Testis (tissue), 2 donors: ENCODE measurements at regions not wholly inside any gene's neighbourhood (a gene's known extent, or its start where the extent isn't known, plus 50 kb on each side); places are given as distances from the start of the nearest gene placed in this dataset.

ENCODE experiments used
- DNase-seq: peaks from one replicate; pipeline ENCODE4 v3.0.0-alpha.2; 2019
- H3K27ac ChIP-seq, 2 donors: fragments of 200-600 bp; sonication (generic); one replicate each; pipeline ENCODE4 v1.5.1; 2019
- H3K27me3 ChIP-seq: fragments of 200-600 bp; sonication (generic); one replicate; pipeline ENCODE4 v1.5.1; 2019
- H3K36me3 ChIP-seq: fragments of 200-600 bp; sonication (generic); one replicate; pipeline ENCODE4 v1.5.1; 2017; ENCODE audit warnings: low read depth; ENCODE audit errors: missing control alignments
- H3K4me1 ChIP-seq: fragments of 200-600 bp; sonication (generic); one replicate; pipeline ENCODE4 v1.5.1; 2019
- H3K4me3 ChIP-seq, 2 donors: fragments of 200-600 bp; sonication (generic); one replicate each; pipeline ENCODE4 v1.5.1; 2017 to 2019
- H3K9me3 ChIP-seq: fragments of 200-600 bp; sonication (generic); one replicate; pipeline ENCODE4 v1.5.1; 2017
- POLR2A ChIP-seq: fragments of 450-650 bp; IDR thresholded peaks from one replicate; pipeline ENCODE4 v1.6.1; 2017; ENCODE audit warnings: antibody characterized with exemption, mild to moderate bottlenecking, moderate library complexity
- WGBS, 2 donors: methylation state at CpG; one replicate each; pipeline ENCODE4 v1.1.5; 2018; 5-methylcytosine and 5-hydroxymethylcytosine counted together
- intact Hi-C: fragments of 100-400 bp; cut with DNase I; formaldehyde crosslinking; loops from one replicate; pipeline ENCODE4 v1.15.1; 2023; ENCODE audit warnings: low total_unique reads
- TF ChIP-seq, protein P1 (sequence below), 3 experiments: fragments of 450-650 bp in 2 of 3; fragments of 200-600 bp in 1 of 3; sonication (generic) in 1 of 3; IDR thresholded peaks; one replicate each; pipeline ENCODE4 v1.5.1; 2016 to 2019; ENCODE audit warnings: antibody characterized with exemption in 3 of 3, mild to moderate bottlenecking in 2 of 3, moderate library complexity in 1 of 3

DNA sequence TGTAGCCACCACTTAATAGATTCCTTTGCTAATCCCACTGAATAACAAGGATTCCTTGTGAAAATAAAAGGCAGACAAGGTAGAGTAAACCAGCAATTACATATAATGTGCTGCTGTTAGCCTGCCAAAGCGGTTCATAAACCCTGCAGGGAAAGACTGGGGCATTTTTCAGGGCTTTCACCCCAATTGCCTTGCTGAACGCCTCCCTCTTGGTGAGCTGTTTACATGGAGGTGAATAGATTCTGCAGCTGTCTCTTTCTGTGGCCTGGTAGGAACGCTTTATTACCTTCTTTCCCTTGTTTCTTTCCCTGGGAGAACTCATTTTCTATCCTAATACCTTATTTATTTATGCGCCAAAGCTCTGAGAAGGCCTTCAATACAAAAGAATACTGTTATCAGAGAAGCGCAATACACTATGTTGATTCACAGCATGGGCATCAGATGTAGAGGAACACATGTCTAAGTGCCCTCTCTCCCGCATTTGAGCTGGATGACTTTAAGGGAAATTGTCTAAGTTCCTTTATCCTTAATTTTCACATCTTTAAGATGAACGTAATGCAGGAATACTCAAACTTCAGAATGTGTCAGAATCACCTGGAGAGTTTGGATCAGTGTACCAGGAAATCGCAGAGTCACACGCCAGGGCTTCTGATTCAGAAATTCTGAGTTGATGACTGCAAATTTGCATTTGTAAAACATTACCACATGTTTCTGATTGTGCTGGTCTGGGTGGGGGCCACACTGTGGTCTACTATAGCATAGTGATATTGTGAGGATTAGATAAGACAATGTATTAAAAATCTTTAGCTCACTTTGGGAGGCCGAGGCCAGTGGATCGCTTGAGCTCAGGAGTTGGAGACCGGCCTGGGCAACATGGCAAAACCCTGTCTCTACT, 1203.8 kb downstream of the SORCS3 start:
- no peak for DNase-seq
- no peak overlapping the region for H3K4me3 ChIP-seq
- H3K9me3 ChIP-seq, result no peaks in the 10 kb centered on the region
- H3K27me3 ChIP-seq, result no peaks in the 10 kb centered on the region
- H3K36me3 ChIP-seq, result no peaks in the 10 kb centered on the region
- no peak overlapping the region for H3K27ac ChIP-seq
- intact Hi-C loops, result no loop called here
- WGBS, 2 donors, result 85 to 88% methylated on average over 12 of the region's 12 CpGs
- TF ChIP-seq, protein P1, sequence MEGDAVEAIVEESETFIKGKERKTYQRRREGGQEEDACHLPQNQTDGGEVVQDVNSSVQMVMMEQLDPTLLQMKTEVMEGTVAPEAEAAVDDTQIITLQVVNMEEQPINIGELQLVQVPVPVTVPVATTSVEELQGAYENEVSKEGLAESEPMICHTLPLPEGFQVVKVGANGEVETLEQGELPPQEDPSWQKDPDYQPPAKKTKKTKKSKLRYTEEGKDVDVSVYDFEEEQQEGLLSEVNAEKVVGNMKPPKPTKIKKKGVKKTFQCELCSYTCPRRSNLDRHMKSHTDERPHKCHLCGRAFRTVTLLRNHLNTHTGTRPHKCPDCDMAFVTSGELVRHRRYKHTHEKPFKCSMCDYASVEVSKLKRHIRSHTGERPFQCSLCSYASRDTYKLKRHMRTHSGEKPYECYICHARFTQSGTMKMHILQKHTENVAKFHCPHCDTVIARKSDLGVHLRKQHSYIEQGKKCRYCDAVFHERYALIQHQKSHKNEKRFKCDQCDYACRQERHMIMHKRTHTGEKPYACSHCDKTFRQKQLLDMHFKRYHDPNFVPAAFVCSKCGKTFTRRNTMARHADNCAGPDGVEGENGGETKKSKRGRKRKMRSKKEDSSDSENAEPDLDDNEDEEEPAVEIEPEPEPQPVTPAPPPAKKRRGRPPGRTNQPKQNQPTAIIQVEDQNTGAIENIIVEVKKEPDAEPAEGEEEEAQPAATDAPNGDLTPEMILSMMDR (IDR thresholded peaks at IDR 0.05), result no peak
- TF ChIP-seq POLR2A, result no peak
- H3K4me1 ChIP-seq, result no peaks in the 10 kb centered on the region

DNA sequence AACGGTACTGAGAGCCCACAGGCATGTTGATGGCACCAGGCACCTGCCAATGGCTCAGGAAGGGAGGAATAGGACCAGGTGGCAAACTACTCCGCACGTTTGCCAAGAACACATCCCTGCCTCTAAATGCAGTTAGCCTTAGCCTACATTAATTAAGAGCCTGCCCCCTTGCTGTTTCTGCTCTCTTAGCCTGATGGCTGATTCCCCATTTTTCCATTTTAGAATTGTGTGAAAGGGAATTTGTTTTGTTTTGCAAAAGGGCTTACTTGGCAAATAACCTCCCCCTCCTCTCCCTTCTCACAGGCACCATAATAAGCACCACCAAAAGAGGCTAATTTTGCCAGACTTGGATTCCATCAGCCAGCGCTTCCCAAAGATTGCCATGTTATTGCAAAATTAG, 1203.2 kb downstream of the SORCS3 start:
- Histone ChIP-seq H3K9me3 (no peaks in the 10 kb centered on the region), H3K4me1 (no peaks in the 10 kb centered on the region), H3K36me3 (no peaks in the 10 kb centered on the region), H3K4me3 (no peak overlapping the region), H3K27ac (no peak overlapping the region), H3K27me3 (no peaks in the 10 kb centered on the region)
- intact Hi-C loops, result no loop called here
- DNase-seq, result no peak
- WGBS, 2 donors, result 69 to 77% methylated on average over 4 of the region's 4 CpGs
- no peak for TF ChIP-seq POLR2A
- TF ChIP-seq, protein P1 (IDR thresholded peaks at IDR 0.05), result no peak

DNA sequence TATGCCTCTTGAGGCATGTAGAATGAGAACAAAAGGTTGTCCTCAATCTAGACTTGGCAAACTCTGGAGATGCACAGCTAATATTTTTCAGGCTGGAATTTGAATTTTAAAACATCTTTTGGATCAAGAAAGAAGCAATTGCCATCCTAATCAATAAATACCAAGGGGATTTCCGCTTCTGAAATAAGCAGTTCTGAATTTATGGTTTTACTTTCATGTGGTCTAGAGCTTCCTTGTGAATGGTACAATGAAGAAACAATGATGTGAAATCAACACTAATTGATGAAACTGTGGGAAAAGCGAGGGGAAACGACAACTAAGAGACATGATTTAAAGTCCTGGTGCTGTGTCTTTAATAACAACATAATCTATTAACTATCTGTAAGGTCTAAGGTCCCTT, 1202.7 kb downstream of the SORCS3 start:
- Histone ChIP-seq H3K4me1 (no peaks in the 10 kb centered on the region), H3K27me3 (no peaks in the 10 kb centered on the region), H3K4me3 (no peak overlapping the region), H3K36me3 (no peaks in the 10 kb centered on the region), H3K9me3 (no peaks in the 10 kb centered on the region), H3K27ac (no peak overlapping the region)
- 59 to 62% methylated on average over 3 of the region's 3 CpGs for WGBS, 2 donors
- TF ChIP-seq, protein P1 (IDR thresholded peaks at IDR 0.05), result no peak
- no peak for DNase-seq
- intact Hi-C loops, result no loop called here

DNA sequence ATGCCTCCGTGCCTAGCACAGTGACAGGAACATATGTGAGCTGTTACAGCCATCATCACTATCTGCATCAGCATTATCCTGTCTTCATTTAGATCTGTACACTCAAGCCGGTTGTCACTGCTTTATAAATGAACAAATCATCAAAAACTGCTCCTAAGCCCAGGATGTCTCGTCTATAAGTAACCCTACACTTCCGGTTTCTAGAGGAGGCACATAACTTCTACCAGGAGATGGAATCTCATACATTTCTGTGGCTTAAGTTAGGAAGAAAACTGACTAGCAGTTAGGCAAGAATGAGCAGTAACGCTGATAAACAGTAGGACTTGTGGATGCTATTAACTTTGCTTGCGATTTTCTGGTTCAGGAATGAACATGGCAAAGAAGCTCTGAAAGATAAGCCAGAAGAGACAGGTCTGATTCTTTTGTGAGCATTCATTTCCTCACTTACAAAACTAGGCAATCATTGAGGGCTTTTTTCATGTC, 1199.2 kb downstream of the SORCS3 start:
- WGBS, 2 donors, result 81% methylated on average over 6 of the region's 6 CpGs
- no peak for TF ChIP-seq POLR2A
- TF ChIP-seq, protein P1 (IDR thresholded peaks at IDR 0.05), result no peak
- no peak overlapping the region for H3K27ac ChIP-seq

DNA sequence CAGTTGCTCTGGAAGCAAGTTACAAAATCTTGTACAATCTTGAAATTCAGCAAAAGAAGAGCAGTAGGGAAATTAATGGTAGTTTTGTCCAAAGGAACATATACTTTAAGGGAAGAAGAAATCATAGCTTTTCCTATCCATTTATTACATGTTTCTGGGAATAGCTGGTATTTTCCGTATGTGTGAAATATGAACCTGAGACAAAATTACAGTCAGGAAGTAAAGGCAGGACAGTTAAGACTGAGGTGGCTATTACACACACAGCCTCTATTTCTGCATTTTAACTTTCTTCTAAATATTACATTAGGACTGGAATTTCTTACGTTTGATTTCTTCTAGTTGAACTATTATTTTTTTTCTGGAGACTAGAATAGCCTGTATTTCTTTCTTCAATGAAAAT, 1197.3 kb downstream of the SORCS3 start:
- no peaks in the 10 kb centered on the region for H3K27me3 ChIP-seq
- no peak for DNase-seq
- WGBS, 2 donors, result 38 to 39% methylated on average over 2 of the region's 2 CpGs
- intact Hi-C loops, result no loop called here
- no peaks in the 10 kb centered on the region for H3K36me3 ChIP-seq
- no peak overlapping the region for H3K4me3 ChIP-seq
- no peak overlapping the region for H3K27ac ChIP-seq
- no peak for TF ChIP-seq POLR2A
- TF ChIP-seq, protein P1 (IDR thresholded peaks at IDR 0.05), result no peak
- no peaks in the 10 kb centered on the region for H3K4me1 ChIP-seq
- H3K9me3 ChIP-seq, result no peaks in the 10 kb centered on the region

More for the DNA sequence above, 1199.2 kb downstream of the SORCS3 start:
- Histone ChIP-seq H3K9me3 (no peaks in the 10 kb centered on the region), H3K4me3 (no peak overlapping the region), H3K4me1 (no peaks in the 10 kb centered on the region), H3K36me3 (no peaks in the 10 kb centered on the region), H3K27me3 (no peaks in the 10 kb centered on the region)
- intact Hi-C loops, result no loop called here
- DNase-seq, result no peak
